ENCODE measurements at regions not wholly inside any gene's neighbourhood (a gene's known extent, or its start where the extent isn't known, plus 50 kb on each side); places are given as distances from the start of the nearest gene placed in this dataset.

DNA sequence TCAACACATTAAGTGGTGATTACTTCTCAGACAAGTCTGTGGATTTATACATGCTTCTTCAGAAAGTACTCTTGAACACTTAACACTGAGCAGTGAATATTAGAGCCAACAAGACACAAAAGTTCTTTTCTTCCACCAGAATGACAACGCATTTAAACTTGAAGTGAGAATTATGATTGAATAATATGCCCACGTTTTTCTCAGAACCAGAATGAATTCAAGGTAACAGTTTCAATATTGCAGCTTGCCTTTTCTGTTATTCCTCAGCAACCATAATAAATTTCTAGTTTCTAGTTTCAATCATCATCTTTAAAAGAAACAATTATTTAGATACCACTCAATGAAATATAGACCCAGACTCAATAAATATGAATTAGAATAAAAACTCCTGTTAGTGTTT is 547.0 kb downstream of the NUP35 start:
- BruUV-seq (replicated peaks): no TSS peak
- Mint-ChIP-seq H3K27ac (ENCODE audit: low read depth, unreplicated experiment) (no peak overlapping the region), H3K4me1 (ENCODE audit: insufficient read depth, unreplicated experiment) (no peaks in the 10 kb centered on the region), H3K36me3 (ENCODE audit: insufficient read depth, unreplicated experiment) (no peaks in the 10 kb centered on the region), H3K27me3 (ENCODE audit: insufficient read depth, unreplicated experiment) (no peaks in the 10 kb centered on the region), H3K9me3 (ENCODE audit: unreplicated experiment) (no peaks in the 10 kb centered on the region), H3K4me3 (ENCODE audit: unreplicated experiment) (no peak overlapping the region)
- intact Hi-C loops (cut with micrococcal nuclease): no loop called here
- ChIA-PET POLR2A (no interaction called here), CTCF (no interaction called here)
- DNase-seq (ENCODE audit: unreplicated experiment): no peak
- TF ChIP-seq, protein P1, sequence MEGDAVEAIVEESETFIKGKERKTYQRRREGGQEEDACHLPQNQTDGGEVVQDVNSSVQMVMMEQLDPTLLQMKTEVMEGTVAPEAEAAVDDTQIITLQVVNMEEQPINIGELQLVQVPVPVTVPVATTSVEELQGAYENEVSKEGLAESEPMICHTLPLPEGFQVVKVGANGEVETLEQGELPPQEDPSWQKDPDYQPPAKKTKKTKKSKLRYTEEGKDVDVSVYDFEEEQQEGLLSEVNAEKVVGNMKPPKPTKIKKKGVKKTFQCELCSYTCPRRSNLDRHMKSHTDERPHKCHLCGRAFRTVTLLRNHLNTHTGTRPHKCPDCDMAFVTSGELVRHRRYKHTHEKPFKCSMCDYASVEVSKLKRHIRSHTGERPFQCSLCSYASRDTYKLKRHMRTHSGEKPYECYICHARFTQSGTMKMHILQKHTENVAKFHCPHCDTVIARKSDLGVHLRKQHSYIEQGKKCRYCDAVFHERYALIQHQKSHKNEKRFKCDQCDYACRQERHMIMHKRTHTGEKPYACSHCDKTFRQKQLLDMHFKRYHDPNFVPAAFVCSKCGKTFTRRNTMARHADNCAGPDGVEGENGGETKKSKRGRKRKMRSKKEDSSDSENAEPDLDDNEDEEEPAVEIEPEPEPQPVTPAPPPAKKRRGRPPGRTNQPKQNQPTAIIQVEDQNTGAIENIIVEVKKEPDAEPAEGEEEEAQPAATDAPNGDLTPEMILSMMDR (IDR thresholded peaks at IDR 0.05; ENCODE audit: unreplicated experiment): no peak

DNA sequence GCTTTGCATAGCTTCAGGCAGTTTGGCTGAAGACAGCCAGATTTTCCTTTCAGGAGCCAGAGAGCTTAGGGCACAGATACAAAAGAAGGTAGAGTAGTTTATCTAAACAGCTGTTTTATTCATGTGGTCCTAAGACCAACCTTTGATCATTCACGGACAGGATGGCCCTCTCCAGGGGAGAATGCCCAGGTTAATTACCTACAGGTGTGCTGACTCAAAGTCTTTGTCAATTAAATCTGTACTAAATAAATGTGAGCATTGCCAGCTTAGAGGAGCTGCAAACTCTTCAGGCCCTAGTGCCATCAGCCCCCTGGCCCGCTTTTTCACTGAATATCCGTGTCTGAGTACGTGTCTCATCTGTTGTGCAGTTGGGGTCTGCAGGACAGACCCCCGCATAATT is 554.7 kb downstream of the NUP35 start:
- Mint-ChIP-seq H3K36me3 (ENCODE audit: insufficient read depth, unreplicated experiment) (no peaks in the 10 kb centered on the region), H3K27ac (ENCODE audit: low read depth, unreplicated experiment) (no peak overlapping the region), H3K27me3 (ENCODE audit: insufficient read depth, unreplicated experiment) (no peaks in the 10 kb centered on the region), H3K9me3 (ENCODE audit: unreplicated experiment) (no peaks in the 10 kb centered on the region), H3K4me1 (ENCODE audit: insufficient read depth, unreplicated experiment) (no peaks in the 10 kb centered on the region), H3K4me3 (ENCODE audit: unreplicated experiment) (no peak overlapping the region)
- TF ChIP-seq, protein P1 (IDR thresholded peaks at IDR 0.05; ENCODE audit: unreplicated experiment): no peak
- intact Hi-C loops (cut with micrococcal nuclease): no loop called here
- ChIA-PET POLR2A (no interaction called here), CTCF (no interaction called here)
- BruUV-seq (replicated peaks): no TSS peak
- no peak for DNase-seq (ENCODE audit: unreplicated experiment)

DNA sequence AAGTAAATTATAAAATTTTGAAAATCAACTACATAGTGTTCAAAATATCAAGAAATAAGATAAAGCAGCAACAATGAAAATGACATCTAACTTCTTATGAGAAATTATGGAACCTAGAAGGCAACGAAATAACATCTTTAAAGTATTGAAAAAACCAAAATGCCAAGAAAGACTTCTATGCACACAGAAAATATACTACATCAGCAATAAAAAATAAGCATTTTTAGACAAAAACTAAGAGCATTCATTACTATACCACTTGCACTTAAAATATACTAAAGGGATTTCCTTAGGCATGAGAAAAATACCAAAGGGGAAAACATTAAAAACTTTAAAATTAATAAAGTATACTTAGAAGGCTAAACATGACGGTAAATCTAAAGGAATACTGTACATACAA is 556.3 kb downstream of the NUP35 start:
- no peaks in the 10 kb centered on the region for H3K36me3 Mint-ChIP-seq (ENCODE audit: insufficient read depth, unreplicated experiment)
- H3K27me3 Mint-ChIP-seq (ENCODE audit: insufficient read depth, unreplicated experiment): no peaks in the 10 kb centered on the region
- POLR2A ChIA-PET: no interaction called here
- H3K4me1 Mint-ChIP-seq (ENCODE audit: insufficient read depth, unreplicated experiment): no peaks in the 10 kb centered on the region
- H3K9me3 Mint-ChIP-seq (ENCODE audit: unreplicated experiment): no peaks in the 10 kb centered on the region
- intact Hi-C loops (cut with micrococcal nuclease): no loop called here
- CTCF ChIA-PET: no interaction called here
- no peak overlapping the region for H3K27ac Mint-ChIP-seq (ENCODE audit: low read depth, unreplicated experiment)
- BruUV-seq (replicated peaks): no TSS peak
- TF ChIP-seq, protein P1 (IDR thresholded peaks at IDR 0.05; ENCODE audit: unreplicated experiment): no peak
- no peak overlapping the region for H3K4me3 Mint-ChIP-seq (ENCODE audit: unreplicated experiment)
- no peak for DNase-seq (ENCODE audit: unreplicated experiment)

- intact Hi-C loops (cut with micrococcal nuclease): no loop called here
- no peaks in the 10 kb centered on the region for H3K36me3 Mint-ChIP-seq (ENCODE audit: insufficient read depth, unreplicated experiment)
- no peaks in the 10 kb centered on the region for H3K9me3 Mint-ChIP-seq (ENCODE audit: unreplicated experiment)
- H3K27me3 Mint-ChIP-seq (ENCODE audit: insufficient read depth, unreplicated experiment): no peaks in the 10 kb centered on the region
- ChIA-PET POLR2A (no interaction called here), CTCF (no interaction called here)
- TF ChIP-seq, protein P1 (IDR thresholded peaks at IDR 0.05; ENCODE audit: unreplicated experiment): no peak
- no peak overlapping the region for H3K27ac Mint-ChIP-seq (ENCODE audit: low read depth, unreplicated experiment)
- BruUV-seq (replicated peaks): no TSS peak
- no peaks in the 10 kb centered on the region for H3K4me1 Mint-ChIP-seq (ENCODE audit: insufficient read depth, unreplicated experiment)
- no peak overlapping the region for H3K4me3 Mint-ChIP-seq (ENCODE audit: unreplicated experiment)
- no peak for DNase-seq (ENCODE audit: unreplicated experiment)
Observed at GRCh38 chr2:183684686-183685085, 560.4 kb downstream of the NUP35 start.

All from MCF 10A (cell line).